Testis (tissue), 2 donors: ENCODE measurements at regions not wholly inside any gene's neighbourhood (a gene's known extent, or its start where the extent isn't known, plus 50 kb on each side); places are given as distances from the start of the nearest gene placed in this dataset.

Experiments used
- POLR2A ChIP-seq: fragments of 450-650 bp; IDR thresholded peaks from one replicate; pipeline ENCODE4 v1.6.1; 2017; ENCODE audit warnings: antibody characterized with exemption, mild to moderate bottlenecking, moderate library complexity
- TF ChIP-seq, protein P1 (sequence below), 3 experiments: fragments of 450-650 bp in 2 of 3; fragments of 200-600 bp in 1 of 3; sonication (generic) in 1 of 3; IDR thresholded peaks; one replicate each; pipeline ENCODE4 v1.5.1; 2016 to 2019; ENCODE audit warnings: antibody characterized with exemption in 3 of 3, mild to moderate bottlenecking in 2 of 3, moderate library complexity in 1 of 3

DNA sequence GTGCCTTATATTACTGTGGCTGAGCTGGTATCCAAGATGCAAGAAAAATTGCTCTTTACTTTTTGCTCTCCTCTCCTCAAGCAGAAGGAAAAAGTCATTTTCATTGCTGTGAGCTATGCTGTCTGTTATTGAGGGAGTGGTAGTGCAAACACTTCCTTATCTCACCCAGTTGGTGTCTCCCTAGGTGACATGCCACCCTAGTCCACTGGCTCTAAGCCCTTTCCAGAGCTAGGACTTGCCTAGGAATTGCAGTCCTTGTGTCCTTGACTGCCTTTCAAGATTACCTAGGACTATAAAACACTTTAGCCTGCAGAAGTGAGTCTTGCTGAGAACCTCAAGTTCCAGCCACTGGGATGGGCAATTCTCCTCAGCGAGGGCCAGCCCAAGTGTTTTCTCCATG is 458.3 kb downstream of the MRPL39 start:
- TF ChIP-seq, protein P1, sequence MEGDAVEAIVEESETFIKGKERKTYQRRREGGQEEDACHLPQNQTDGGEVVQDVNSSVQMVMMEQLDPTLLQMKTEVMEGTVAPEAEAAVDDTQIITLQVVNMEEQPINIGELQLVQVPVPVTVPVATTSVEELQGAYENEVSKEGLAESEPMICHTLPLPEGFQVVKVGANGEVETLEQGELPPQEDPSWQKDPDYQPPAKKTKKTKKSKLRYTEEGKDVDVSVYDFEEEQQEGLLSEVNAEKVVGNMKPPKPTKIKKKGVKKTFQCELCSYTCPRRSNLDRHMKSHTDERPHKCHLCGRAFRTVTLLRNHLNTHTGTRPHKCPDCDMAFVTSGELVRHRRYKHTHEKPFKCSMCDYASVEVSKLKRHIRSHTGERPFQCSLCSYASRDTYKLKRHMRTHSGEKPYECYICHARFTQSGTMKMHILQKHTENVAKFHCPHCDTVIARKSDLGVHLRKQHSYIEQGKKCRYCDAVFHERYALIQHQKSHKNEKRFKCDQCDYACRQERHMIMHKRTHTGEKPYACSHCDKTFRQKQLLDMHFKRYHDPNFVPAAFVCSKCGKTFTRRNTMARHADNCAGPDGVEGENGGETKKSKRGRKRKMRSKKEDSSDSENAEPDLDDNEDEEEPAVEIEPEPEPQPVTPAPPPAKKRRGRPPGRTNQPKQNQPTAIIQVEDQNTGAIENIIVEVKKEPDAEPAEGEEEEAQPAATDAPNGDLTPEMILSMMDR (IDR thresholded peaks at IDR 0.05) = no peak
- TF ChIP-seq POLR2A = no peak
